ENCODE measurements at regions not wholly inside any gene's neighbourhood (a gene's known extent, or its start where the extent isn't known, plus 50 kb on each side); places are given as distances from the start of the nearest gene placed in this dataset.

DNA sequence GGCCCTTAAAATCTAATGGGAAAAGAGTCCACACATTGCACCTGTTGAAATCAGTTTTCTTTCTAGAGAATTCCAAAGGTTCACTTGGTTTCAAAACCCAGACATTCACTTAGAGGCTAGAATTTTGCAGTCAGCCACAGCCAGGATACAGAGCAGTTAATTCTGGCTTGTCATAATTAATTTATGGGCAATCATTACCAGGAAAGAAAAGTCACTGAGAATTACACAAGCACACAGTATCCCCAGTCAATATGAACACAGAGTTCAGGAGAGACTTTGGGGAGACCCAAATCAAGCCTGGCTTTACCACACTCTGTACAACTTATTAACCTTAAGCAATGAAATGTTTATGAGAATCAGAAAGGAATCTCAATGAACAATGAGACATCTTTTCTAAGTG lies 224.3 kb upstream of the SOX21 start:
- Histone ChIP-seq H2AFZ (ENCODE audit: low read length) (no peak overlapping the region), H2BK120ac (ENCODE audit: low read depth, low read length, poor library complexity, severe bottlenecking) (no peak overlapping the region), H3K79me1 (ENCODE audit: insufficient read depth, low read depth, low read length, poor library complexity, severe bottlenecking) (no peaks in the 10 kb centered on the region), H3K27ac (ENCODE audit: insufficient read length, low read depth, low read length) (no peak overlapping the region), H2AK5ac (ENCODE audit: insufficient read length, low read length) (no peak overlapping the region), H3K4ac (ENCODE audit: low read depth, low read length) (no peak overlapping the region), H4K20me1 (ENCODE audit: control insufficient read depth, insufficient read depth, insufficient read length) (no peaks in the 10 kb centered on the region), H3K56ac (ENCODE audit: insufficient read length, low read depth, low read length) (no peak overlapping the region), H3K4me2 (ENCODE audit: insufficient read depth, insufficient read length, low read length) (no peak overlapping the region), H4K91ac (ENCODE audit: insufficient read length, low read depth, low read length) (no peak overlapping the region), H4K5ac (ENCODE audit: insufficient read length, low read depth, low read length) (no peak overlapping the region), H2BK20ac (ENCODE audit: low read depth, low read length, poor library complexity, severe bottlenecking) (no peak overlapping the region), H2BK12ac (ENCODE audit: insufficient read length, low read depth, low read length) (no peak overlapping the region), H3K14ac (ENCODE audit: insufficient read depth, low read length) (no peak overlapping the region), H3K18ac (ENCODE audit: insufficient read length, low read depth, low read length) (no peak overlapping the region), H3K23me2 (ENCODE audit: insufficient read length, low read depth, low read length, poor library complexity, severe bottlenecking) (no peaks in the 10 kb centered on the region), H3K9ac (ENCODE audit: extremely low read depth, insufficient read length, low read length) (no peak overlapping the region), H3K23ac (ENCODE audit: insufficient read length, low read depth, low read length) (no peak overlapping the region), H3K79me2 (ENCODE audit: insufficient read depth, low read length) (no peaks in the 10 kb centered on the region), H3K4me1 (ENCODE audit: insufficient read depth, low read length) (no peaks in the 10 kb centered on the region), H2BK15ac (ENCODE audit: low read depth, low read length) (no peak overlapping the region), H2BK5ac (ENCODE audit: insufficient read length, low read length) (no peak overlapping the region), H3K27me3 (ENCODE audit: insufficient read depth, low read length) (no peaks in the 10 kb centered on the region), H4K8ac (replicated peaks; ENCODE audit: insufficient read length, low read depth, low read length) (no peak overlapping the region), H3K9me3 (ENCODE audit: control insufficient read depth, low read depth, low read length) (no peaks in the 10 kb centered on the region), H3T11ph (ENCODE audit: low read length) (no peak overlapping the region)
- Mint-ChIP-seq H3K27me3 (ENCODE audit: low read depth) (no peaks in the 10 kb centered on the region; the same call in none of the 2 replicates), H3K9me3 (peaks cover 7 to 8% of the 10 kb centered on the region in 2 experiments; a peak in 4 of 5 replicates), H3K4me3 (no peak overlapping the region), H3K4me1 (0 out of 4 replicates have a peak, but pooled peaks cover 0 to 4% of the 10 kb centered on the region in 2 experiments), H3K36me3 (ENCODE audit: insufficient read depth in 1 of 3, low read depth in 3 of 3) (peaks cover 0 to 23% (median 13%) of the 10 kb centered on the region in 3 experiments; a peak in 5 of 7 replicates), H3K27ac (no peak overlapping the region)
- TF ChIP-seq, protein P1, sequence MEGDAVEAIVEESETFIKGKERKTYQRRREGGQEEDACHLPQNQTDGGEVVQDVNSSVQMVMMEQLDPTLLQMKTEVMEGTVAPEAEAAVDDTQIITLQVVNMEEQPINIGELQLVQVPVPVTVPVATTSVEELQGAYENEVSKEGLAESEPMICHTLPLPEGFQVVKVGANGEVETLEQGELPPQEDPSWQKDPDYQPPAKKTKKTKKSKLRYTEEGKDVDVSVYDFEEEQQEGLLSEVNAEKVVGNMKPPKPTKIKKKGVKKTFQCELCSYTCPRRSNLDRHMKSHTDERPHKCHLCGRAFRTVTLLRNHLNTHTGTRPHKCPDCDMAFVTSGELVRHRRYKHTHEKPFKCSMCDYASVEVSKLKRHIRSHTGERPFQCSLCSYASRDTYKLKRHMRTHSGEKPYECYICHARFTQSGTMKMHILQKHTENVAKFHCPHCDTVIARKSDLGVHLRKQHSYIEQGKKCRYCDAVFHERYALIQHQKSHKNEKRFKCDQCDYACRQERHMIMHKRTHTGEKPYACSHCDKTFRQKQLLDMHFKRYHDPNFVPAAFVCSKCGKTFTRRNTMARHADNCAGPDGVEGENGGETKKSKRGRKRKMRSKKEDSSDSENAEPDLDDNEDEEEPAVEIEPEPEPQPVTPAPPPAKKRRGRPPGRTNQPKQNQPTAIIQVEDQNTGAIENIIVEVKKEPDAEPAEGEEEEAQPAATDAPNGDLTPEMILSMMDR (conservative IDR thresholded peaks at IDR 0.05), result no peak
- no peak for DNase-seq

All from H9 (cell line).